ENCODE measurements at regions not wholly inside any gene's neighbourhood (a gene's known extent, or its start where the extent isn't known, plus 50 kb on each side); places are given as distances from the start of the nearest gene placed in this dataset.

GRCh38 chr14:21735639-21736307 is 62.2 kb upstream of the OR4E1 start:
- Histone ChIP-seq H3K79me2 (ENCODE audit: insufficient read depth, low read length) (no peaks in the 10 kb centered on the region), H3K27me3 (ENCODE audit: control insufficient read depth in 1 of 2, insufficient read depth in 2 of 2, low read length in 2 of 2) (0 out of 5 replicates have a peak, but pooled peaks cover 0 to 2% of the 10 kb centered on the region in 2 experiments), H3K4me3 (replicated peaks in 1 of 3; ENCODE audit: insufficient read depth in 1 of 3, low read depth in 2 of 3, low read length in 3 of 3) (no peak overlapping the region), H3K27ac (ENCODE audit: extremely low read length, insufficient read depth, low read length) (no peak overlapping the region), H3K36me3 (replicated peaks in 1 of 2; ENCODE audit: control insufficient read depth in 1 of 2, insufficient read depth in 2 of 2, low read length in 2 of 2) (no peaks in the 10 kb centered on the region), H3K4me2 (ENCODE audit: low read depth, low read length) (no peak overlapping the region), H3K4me1 (ENCODE audit: insufficient read depth, low read length) (no peaks in the 10 kb centered on the region), H4K20me1 (ENCODE audit: insufficient read depth, low read length) (no peaks in the 10 kb centered on the region), H3K9ac (ENCODE audit: insufficient read depth, low read depth, low read length) (no peak overlapping the region), H2AFZ (ENCODE audit: low read length) (no peak overlapping the region), H3K9me3 (ENCODE audit: low read length) (no peaks in the 10 kb centered on the region)
- FAIRE-seq, result no peak
- intact Hi-C loops (cut with micrococcal nuclease; ENCODE audit: unreplicated experiment) (no loop called here), in situ Hi-C loops (cut with HindIII; ENCODE audit: extremely low pct_ligation_motif_present, low pct_unique_long_range_greater_than_20kb) (no loop called here)
- no peak for TF ChIP-seq ZNF333 (CRISPR knock-in tag; IDR thresholded peaks at IDR 0.05; ENCODE audit: borderline replicate concordance)
- TF ChIP-seq ZBTB37 (CRISPR knock-in tag; IDR thresholded peaks at IDR 0.05), result no peak
- no peak for TF ChIP-seq ATF1 (CRISPR knock-in tag; IDR thresholded peaks at IDR 0.05)
- no peak for TF ChIP-seq ARNTL (CRISPR knock-in tag; IDR thresholded peaks at IDR 0.05)
- no peak for TF ChIP-seq ZNF569 (CRISPR knock-in tag; IDR thresholded peaks at IDR 0.05; ENCODE audit: borderline replicate concordance)
- CTCF ChIA-PET (ENCODE audit: low intra/inter-chr PET ratio, low total read pairs), result interaction anchor here (1.0 kb wide), 2 partner anchors 24 to 279 kb away, joined by 3 read pairs; no protein-coding TSS in a partner anchor
- no TSS peak for BruUV-seq (replicated peaks)
- no peak for DNase-seq (ENCODE audit: low spot score)
- POLR2A ChIA-PET, result no interaction called here
- ATAC-seq, result peak; percentile 30; the same call in 2 of the 3 replicates
- WGBS (ENCODE audit: low lambda C conversion rate), result 2% methylated on average over 4 of the region's 4 CpGs

GRCh38 chr14:21735200-21735599 is 61.6 kb upstream of the OR4E1 start:
- Histone ChIP-seq H2AFZ (ENCODE audit: low read length) (no peak overlapping the region), H3K4me3 (replicated peaks in 1 of 3; ENCODE audit: insufficient read depth in 1 of 3, low read depth in 2 of 3, low read length in 3 of 3) (no peak overlapping the region), H4K20me1 (ENCODE audit: insufficient read depth, low read length) (no peaks in the 10 kb centered on the region), H3K4me1 (ENCODE audit: insufficient read depth, low read length) (no peaks in the 10 kb centered on the region), H3K27ac (ENCODE audit: extremely low read length, insufficient read depth, low read length) (no peak overlapping the region), H3K79me2 (ENCODE audit: insufficient read depth, low read length) (no peaks in the 10 kb centered on the region), H3K36me3 (replicated peaks in 1 of 2; ENCODE audit: control insufficient read depth in 1 of 2, insufficient read depth in 2 of 2, low read length in 2 of 2) (no peaks in the 10 kb centered on the region), H3K9me3 (ENCODE audit: low read length) (no peaks in the 10 kb centered on the region), H3K27me3 (ENCODE audit: control insufficient read depth in 1 of 2, insufficient read depth in 2 of 2, low read length in 2 of 2) (0 out of 5 replicates have a peak, but pooled peaks cover 0 to 2% of the 10 kb centered on the region in 2 experiments), H3K4me2 (ENCODE audit: low read depth, low read length) (no peak overlapping the region), H3K9ac (ENCODE audit: insufficient read depth, low read depth, low read length) (no peak overlapping the region)
- BruUV-seq (replicated peaks), result no TSS peak
- DNase-seq (ENCODE audit: low spot score), result no peak
- 51% methylated on average over 3 of the region's 3 CpGs for WGBS (ENCODE audit: low lambda C conversion rate)
- in situ Hi-C loops (cut with HindIII; ENCODE audit: extremely low pct_ligation_motif_present, low pct_unique_long_range_greater_than_20kb), result no loop called here
- POLR2A ChIA-PET, result no interaction called here
- intact Hi-C loops (cut with micrococcal nuclease; ENCODE audit: unreplicated experiment), result no loop called here
- CTCF ChIA-PET (ENCODE audit: low intra/inter-chr PET ratio, low total read pairs), result interaction anchor here (1.0 kb wide), 2 partner anchors 24 to 278 kb away, joined by 3 read pairs; no protein-coding TSS in a partner anchor
- no peak for ATAC-seq
- FAIRE-seq, result no peak
- 0 out of 2 replicates have a peak, but pooled peaks have one; percentile 50 for TF ChIP-seq ZNF629 (CRISPR knock-in tag; conservative IDR thresholded peaks at IDR 0.05)
- no peak for TF ChIP-seq ZNF256 (CRISPR knock-in tag; conservative IDR thresholded peaks at IDR 0.05)

All from HepG2 (cell line).